GM21723 (cell line): ENCODE measurements at regions not wholly inside any gene's neighbourhood (a gene's known extent, or its start where the extent isn't known, plus 50 kb on each side); places are given as distances from the start of the nearest gene placed in this dataset.
"Not testable (repeated sequence)": the region's sequence is repeated elsewhere in the genome, so short reads cannot be mapped to it uniquely, and the experiment has no call there.

Source experiments
- ATAC-seq: cut with Tn5 transposase; IDR thresholded peaks from one replicate; pipeline ENCODE4 v1.9.1; 2021; ENCODE audit warnings: mild to moderate bottlenecking, moderate library complexity; ENCODE audit not compliant: unreplicated experiment

DNA sequence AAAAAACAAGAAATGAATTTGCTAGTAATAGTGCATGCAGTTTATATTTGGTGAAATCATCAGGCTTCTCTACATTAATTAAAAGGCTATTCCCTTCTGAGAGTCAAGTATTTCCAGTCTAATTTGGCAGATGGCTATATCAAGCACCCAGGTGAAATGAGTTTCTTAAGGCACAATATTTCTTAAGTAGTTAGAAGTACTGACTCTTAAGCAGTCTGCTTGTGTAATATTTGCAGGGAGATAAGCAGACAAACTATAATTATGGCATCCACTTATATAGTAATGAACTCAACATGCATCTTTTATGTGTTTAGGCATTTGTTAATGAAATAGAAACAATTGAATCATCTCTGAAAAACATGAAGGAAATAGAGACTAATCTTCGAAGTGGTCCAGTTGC is 189.2 kb downstream of the UTRN start:
- no peak for ATAC-seq

DNA sequence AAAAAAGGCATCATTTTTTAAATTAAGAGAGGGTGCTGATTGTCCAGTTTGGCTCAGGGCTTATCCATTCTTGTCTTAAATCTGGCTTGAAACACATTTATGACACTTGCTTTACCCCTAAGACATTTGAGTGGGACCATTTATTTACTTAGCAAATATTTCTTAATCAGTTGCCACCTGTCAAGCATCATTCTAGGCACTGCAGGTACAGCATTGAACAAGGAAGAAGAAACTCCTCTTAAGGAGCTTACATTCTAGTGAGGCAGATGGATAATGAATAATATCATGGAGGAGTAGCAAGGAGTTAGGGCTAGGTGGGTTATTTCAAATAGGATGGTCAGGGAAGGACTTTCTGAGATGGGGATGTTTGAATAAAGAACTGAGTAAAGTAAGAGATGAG is 189.8 kb downstream of the UTRN start:
- ATAC-seq, result no peak

DNA sequence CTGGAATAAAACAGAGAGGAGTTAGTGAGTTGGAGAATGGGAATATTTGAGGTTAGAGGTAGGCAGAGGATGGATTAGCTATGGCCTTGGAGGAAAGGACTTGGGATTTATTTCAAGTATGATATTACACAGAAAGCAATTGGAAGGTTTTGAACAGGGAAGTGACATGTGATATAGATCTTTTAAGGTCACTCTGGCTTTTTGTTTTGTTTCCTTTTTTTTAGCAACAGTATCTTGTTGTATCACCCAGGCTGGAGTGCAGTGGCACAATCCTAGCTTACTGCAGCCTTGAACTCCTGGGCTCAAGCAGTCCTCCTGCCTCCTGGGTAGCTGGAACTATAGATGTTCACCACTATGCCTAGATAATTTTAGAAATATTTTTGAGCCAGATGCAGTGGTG is 190.3 kb downstream of the UTRN start:
- no peak for ATAC-seq

DNA sequence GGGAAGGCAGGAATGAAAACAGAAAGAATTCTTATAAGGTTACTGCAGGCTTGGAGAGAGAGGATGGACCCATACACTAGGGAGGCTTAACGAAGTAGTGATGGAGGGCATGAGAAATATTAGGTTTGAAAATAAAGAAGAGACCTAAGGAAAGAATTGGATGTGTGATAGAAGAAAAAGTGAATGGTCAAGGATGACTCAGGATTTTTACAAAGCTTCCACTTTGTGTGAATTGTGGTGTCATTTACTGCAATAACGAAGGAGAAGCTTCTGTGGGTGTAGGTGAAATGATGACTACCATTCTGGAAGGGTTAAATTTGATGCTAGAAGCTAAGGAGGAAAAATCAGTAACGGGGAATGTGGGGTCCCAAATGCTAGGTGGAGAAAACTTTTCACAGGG is 191.2 kb downstream of the UTRN start:
- ATAC-seq, result no peak

DNA sequence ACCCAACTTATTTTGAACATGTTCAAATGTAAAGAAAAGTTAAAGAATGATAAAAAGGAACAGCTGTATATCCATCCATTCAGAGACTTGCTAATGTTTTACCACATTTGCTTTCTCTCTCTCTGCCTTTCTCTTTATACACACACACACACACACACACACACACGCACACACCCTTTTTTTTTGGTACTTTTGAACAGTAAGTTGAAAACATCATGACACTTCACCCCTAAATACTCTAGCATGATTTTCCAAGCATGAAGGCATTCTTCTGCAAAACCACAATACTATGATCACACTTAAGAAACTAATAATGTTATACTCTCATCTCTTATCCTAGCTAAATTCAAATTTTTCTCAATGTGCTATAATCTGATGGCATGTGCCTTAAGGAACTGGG is 192.3 kb downstream of the UTRN start:
- no peak for ATAC-seq

DNA sequence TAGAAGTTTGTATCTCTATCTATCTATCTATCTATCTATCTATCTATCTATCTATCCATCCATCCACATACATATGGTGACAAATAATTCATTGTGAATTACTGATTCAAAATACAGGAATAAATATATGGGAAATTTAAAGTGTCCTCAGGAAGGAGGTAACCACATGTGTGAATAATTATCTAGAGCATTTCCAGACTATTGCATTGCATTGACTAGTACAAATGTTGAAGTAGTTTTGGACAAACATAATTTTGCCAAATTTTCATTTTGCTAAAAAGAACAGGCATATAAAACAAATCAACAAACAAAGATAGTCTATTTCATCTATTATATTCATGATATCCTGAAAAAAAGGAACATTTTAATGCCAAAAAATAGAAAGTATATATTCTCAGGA is 192.7 kb downstream of the UTRN start:
- ATAC-seq, result no peak

DNA sequence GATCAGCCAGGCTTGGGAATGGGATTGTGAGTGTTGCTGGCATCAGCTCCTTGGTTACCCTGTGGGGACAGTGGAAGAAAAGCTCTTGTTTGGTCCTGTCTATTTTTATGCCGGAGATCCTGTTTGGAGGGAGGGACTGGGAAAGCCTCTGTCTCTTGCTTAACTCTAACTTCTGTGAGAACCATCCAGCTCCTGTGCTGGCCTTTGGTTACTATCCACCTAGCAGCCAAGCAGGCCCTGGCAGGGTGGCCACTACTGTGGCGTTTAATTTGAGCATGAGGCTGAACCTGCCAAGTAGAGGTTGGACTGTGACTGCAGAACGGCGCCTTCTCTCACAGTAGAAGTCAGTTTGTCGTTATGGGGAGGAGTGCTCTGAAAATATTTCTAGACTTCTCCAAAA is 193.3 kb downstream of the UTRN start:
- no peak for ATAC-seq

DNA sequence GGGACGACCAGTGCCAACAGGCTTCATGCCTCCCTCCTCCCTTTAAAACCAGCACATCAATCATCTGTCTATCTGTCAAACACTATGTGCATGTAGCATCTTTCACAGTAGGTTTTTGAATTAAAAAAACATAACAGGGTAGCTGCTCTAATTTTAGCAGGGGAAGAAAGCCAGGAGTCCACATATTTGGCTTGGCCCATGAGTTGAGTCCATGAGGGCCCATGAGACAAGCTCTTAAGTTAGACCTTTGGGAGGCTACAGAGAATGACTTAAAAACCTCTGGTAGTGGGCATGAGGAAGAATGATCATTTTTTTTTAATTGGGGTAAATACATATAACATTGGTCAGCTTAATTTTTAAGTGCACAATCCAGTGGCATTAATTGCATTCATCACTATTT is 194.9 kb downstream of the UTRN start:
- no peak for ATAC-seq

DNA sequence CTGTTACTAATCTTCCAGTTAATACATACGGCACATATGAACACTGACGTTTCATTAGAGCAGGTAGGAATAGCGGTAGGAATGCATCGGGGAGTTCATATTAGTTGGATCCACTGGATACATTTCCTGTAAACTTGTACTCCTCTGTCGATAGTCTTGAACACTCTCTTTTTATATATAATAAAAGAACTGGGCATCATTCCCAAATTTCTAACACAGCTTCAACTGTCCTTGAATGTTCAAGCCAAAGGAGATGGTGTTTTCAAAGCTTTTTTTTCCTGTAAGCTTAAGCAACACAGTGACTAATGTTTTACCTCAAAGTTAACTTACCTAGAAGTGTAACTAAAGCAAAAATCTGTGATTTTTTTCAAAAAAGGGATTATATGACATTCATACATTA is 195.3 kb downstream of the UTRN start:
- no peak for ATAC-seq

DNA sequence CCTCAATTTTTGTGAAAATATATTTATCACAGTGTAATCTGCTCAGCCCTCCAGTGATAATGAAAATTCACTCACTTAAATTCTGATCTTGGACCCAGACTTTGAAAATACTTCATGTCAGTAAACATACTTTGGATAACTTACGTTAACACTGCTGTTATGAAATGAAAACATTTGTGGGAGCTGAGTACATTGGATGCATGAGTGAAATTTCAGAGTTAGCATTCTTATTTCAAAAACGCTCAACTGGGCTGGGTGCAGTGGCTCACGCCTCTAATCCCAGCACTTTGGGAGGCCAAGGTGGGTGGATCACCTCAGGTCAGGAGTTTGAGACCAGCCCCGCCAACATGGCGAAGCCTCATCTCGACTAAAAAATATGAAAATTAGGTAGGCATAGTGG is 196.4 kb downstream of the UTRN start:
- ATAC-seq, result no peak

DNA sequence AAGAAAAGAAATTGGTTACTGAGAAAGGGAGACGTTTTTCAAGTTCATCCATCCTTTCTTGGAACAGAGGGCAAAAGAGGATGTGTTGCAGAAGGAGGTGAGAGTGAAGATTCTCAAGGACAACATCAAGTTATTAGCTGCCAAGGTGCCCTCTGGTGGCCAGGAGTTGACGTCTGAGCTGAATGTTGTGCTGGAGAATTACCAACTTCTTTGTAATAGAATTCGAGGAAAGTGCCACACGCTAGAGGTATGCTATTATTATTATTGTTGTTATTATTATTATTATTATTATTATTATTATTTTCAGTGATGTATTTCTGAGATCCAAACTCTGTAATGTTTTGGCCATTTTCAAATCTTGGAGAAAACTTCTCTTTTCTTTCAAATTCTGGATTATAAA is 197.0 kb downstream of the UTRN start:
- peak; percentile 83 for ATAC-seq

DNA sequence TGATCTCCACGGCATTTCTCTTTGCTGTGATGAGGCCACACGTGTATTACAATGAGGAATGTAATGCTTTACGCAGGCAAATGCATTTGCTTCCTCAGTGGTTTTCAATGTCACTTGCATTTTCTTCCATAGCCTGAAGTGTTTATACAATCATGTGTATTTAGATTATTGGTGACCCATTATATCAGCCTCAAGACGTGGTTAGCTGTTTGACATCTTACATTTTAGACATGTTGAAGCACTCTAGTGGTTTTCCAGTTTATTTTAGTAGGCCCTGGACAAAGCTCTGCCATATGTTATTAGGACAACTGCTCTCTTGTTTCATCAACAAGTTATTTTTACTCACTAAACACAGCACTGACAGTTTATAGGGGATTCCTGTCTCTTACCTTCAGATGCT is 200.4 kb downstream of the UTRN start:
- ATAC-seq, result no peak

DNA sequence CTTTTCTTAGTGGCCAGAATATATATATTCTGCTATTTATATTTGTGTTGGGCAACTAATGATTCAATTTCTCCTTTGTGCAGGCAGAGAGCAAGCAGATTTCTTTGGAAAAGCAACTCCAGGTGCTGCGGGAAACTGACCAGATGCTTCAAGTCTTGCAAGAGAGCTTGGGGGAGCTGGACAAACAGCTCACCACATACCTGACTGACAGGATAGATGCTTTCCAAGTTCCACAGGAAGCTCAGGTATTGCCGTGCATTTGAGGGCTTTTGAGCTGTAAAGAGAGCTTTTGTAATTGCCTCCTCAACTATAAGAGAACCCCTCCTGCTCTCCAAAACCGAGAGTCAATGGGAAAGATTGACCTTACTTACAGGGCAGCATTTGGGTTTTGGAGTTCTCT is 203.5 kb downstream of the UTRN start:
- no peak for ATAC-seq

DNA sequence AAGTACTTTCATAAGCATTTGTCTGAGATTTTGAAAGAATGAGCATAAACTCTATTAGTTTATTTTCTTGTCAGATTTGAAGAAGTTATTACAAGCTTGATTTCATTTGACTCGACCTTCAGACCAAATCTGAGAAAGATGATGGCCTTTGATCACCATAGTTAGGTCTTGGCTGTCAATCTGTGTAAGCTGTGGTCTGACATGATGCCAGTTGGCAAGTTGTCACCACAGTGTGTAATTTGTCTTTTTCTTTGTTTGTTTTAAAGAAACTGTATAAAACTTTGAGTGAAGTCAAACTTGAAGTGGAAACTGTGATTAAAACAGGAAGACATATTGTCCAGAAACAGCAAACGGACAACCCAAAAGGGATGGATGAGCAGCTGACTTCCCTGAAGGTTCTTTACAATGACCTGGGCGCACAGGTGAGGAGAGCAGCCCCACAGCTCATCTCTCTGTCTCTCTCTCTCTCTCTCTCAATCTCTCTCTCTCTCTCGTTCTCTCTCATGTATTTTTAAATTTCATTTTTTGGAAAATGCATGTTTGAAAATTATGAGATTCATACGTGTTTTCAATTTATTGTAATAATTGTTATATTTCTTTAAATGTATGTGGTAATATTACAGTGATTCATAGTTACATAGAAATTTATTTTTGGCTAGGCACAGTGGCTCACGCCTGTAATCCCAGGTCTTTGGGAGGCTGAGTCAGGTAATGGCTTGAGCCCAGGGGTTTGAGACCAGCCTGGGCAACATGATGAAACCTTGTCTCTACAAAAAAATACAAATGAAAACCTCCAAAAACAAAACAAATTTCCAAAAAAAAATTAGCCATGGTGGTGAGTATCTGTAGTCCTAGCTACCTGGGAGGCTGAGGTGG is 208.1 kb downstream of the UTRN start:
- no peak for ATAC-seq

DNA sequence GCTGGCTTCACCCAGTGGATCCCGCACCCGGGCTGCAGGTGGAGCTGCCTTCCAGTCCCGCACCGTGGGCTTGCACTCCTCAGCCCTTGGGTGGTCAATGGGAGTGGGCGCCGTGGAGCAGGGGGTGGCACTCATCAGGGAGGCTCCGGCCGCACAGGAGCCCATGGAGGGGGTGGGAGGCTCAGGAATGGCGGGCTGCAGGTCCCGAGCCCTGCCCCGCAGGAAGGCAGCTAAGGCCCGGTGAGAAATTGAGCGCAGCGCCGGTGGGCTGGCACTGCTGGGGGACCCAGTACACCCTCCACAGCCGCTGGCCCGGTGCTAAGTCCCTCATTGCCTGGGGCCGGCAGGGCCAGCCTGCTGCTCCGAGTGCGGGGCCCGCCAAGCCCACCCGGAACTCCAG is 209.9 kb downstream of the UTRN start:
- not testable (repeated sequence) for ATAC-seq

DNA sequence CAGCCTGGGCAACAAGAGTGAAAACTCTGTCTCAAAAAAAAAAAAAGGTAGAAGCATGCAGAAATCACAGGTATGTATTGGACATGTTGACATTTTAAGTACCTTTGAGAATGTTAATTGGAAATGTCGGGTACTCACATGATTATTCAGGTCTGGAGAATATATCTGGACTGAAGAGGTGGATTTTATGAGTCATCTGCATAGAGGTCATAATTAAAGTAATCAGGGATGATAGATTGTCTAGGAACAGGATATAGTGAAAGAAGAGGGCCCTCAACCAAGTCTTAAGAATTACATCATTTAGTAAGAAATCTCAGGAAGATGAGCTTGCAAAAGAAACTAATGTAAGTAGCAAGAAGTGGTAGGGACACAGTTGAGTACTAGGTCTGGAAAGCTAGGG is 212.5 kb downstream of the UTRN start:
- ATAC-seq, result no peak

DNA sequence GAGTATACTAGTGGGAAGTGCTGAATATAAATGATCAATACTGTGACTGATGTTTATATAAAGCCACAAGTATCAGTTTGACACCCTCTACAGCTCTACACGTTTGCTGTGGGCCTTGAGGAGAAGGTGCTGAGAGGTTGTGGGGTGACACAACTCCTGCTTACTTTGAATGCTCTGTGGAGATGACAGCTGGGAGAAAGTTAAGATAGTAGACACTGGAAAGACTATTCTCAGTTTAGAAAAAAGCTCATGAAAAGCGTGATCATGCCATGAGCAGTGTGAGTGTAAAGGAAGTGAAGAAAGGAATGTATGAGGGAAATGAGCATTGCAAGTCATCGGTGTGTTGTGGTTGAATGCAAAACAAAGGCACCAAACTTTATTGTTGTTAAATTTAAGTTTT is 215.8 kb downstream of the UTRN start:
- ATAC-seq, result no peak

DNA sequence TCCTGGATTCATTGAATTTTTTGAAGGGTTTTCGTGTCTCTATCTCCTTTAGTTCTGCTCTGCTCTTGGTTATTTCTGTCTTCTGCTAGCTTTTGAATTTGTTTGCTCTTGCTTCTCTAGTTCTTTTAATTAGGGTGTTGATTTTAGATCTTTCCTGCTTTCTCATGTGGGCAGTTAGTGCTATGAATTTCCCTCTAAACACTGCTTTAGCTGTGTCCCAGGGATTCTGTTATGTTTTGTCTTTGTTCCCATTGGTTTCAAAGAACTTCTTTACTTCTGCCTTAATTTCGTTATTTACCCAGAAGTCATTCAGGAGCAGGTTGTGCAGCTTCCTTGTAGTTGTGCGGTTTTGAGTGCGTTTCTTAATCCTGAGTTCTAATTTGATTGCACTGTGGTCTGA is 220.1 kb downstream of the UTRN start:
- not testable (repeated sequence) for ATAC-seq

DNA sequence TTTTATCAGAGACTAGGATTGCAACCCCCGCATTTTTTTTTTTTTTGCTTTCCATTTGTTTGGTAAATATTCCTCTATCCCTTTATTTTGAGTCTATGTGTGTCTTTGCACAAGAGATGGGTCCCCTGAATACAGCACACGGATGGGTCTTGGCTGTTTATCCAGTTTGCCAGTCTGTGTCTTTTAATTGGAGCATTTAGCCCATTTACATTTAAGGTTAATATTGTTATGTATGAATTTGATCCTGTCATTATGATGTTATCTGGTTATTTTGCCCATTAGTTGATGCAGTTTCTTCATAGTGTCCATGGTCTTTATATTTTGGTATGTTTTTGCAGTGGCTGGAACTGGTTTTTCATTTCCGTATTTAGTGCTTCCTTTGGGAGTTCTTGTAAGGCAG is 220.9 kb downstream of the UTRN start:
- ATAC-seq, result not testable (repeated sequence)

DNA sequence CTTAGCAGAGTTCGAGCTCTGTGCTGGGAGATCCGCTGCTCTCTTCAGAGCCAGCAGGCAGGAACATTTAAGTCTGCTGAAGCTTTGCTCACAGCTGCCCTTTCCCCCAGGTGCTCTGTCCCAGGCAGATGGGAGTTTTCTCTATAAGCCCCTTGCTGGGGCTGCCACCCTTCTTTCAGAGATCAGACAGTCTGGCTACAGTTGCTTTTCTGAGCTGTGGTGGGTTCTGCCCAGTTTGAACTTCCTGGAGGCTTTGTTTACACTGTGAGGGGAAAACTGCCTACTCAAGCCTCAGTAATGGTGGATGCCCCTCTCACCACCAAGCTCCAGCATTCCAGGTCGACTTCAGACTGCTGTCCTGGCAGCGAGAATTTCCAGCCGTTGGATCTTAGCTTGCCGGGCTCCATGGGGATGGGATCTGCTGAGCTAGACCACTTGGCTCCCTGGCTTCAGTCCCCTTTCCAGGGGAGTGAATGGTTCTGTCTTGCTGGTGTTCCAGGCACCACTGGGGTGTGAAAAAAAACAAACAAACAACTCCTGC is 222.7 kb downstream of the UTRN start:
- not testable (repeated sequence) for ATAC-seq

DNA sequence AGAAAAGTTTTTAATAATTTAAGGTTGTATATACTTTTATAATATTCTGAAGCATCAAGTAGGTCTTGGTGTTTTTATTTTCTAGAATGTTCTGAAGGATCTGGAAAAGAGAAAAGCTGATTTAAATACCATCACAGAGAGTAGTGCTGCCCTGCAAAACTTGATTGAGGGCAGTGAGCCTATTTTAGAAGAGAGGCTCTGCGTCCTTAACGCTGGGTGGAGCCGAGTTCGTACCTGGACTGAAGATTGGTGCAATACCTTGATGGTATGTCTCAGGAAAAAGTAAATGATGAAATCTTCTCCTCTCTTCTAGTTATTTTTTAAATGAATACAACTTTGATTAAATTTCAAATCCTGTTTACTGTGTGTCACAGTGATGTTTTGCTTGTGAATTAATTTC is 225.7 kb downstream of the UTRN start:
- ATAC-seq, result no peak

DNA sequence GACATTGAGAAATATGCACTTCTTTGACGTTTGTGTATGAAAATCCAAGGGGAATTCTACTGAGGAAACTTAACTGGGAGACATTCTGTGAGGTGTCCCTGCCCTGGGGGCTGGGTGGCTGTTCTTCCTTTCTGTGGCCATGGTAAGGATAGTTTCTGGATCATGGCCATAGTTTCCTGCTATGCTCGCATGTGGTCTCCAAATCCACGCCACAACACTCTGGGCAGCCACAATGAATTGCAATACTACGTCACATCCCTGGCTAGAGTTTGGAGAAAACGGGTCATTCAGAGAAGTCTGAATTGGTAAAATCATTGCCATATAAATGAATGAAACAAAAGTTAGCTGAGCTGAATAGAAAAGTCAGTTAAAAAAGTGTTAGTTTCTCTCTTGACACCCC is 230.6 kb downstream of the UTRN start:
- ATAC-seq, result no peak

DNA sequence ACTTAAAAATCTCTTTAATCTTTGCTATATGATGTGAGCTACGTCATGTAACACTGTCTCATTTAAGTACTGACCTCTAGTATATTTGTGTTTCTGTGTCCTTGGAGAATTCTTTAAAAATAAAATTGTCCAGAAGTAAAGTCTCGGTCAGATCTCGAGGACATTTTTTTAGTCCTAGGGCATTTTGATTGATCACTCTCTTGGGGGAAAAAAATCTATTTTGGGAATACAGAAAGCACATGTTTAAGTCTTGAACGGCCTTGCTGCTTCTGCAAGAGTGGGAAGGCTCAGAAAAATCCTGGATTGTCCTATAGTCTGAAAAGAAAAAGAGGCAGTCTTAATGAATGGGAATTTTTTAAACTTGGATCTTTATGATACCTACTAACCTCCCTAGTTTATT is 234.3 kb downstream of the UTRN start:
- ATAC-seq, result no peak
